HEK293 (cell line): ENCODE measurements at regions not wholly inside any gene's neighbourhood (a gene's known extent, or its start where the extent isn't known, plus 50 kb on each side); places are given as distances from the start of the nearest gene placed in this dataset.

Experiments
- CTCF ChIA-PET: fragments of 350-600 bp; formaldehyde crosslinking; extraction: SDS; loops from one replicate; lab custom pipeline; 2021; ENCODE audit warnings: antibody characterized with exemption; lab: Yijun Ruan, JAX
- POLR2A ChIA-PET: fragments of 300-600 bp; formaldehyde crosslinking; extraction: SDS; loops from one replicate; lab custom pipeline; 2020; ENCODE audit warnings: antibody characterized with exemption, inconsistent platforms; lab: Yijun Ruan, JAX
- H3K27ac ChIP-seq: fragments of 200-500 bp; sonication (Bioruptor generic); 2 replicates; pipeline ENCODE4 v1.5.1; 2014; ENCODE audit warnings: low read depth, low read length, control low read depth, inconsistent platforms; ENCODE audit errors: extremely low read depth
- H3K36me3 ChIP-seq, 2 experiments: fragments of 200-500 bp in 1 of 2; sonication (Bioruptor generic) in 1 of 2; 1 replicate in 1 of 2; 2 replicates in 1 of 2; pipeline ENCODE4 v1.5.1; 2014 to 2017; ENCODE audit warnings: inconsistent platforms in 2 of 2, low read length in 2 of 2; ENCODE audit not compliant: control insufficient read depth in 2 of 2, insufficient read depth in 1 of 2
- H3K4me1 ChIP-seq: fragments of 200-500 bp; sonication (Bioruptor generic); 2 replicates; pipeline ENCODE4 v1.5.1; 2014; ENCODE audit warnings: mild to moderate bottlenecking, low read length, inconsistent platforms; ENCODE audit not compliant: control insufficient read depth, insufficient read depth
- H3K4me3 ChIP-seq: 2 replicates; pipeline ENCODE4 v1.5.1; 2011; ENCODE audit warnings: low read depth, mild to moderate bottlenecking, control low read depth, low read length, moderate library complexity
- H3K9me3 ChIP-seq: fragments of 200-500 bp; sonication (Bioruptor generic); 2 replicates; pipeline ENCODE4 v1.5.1; 2014; ENCODE audit warnings: low read depth, low read length, inconsistent platforms; ENCODE audit not compliant: control insufficient read depth, insufficient read depth
- GLIS1 ChIP-seq: fragments of 450-650 bp; formaldehyde crosslinking; IDR thresholded peaks from 2 replicates; pipeline ENCODE4 v1.5.1; 2016; ENCODE audit warnings: missing biosample characterization, missing genetic modification characterization
- GLIS2 ChIP-seq: fragments of 450-650 bp; formaldehyde crosslinking; IDR thresholded peaks from 2 replicates; pipeline ENCODE4 v1.5.1; 2016; ENCODE audit warnings: missing biosample characterization, missing genetic modification characterization
- HIC1 ChIP-seq: fragments of 450-650 bp; formaldehyde crosslinking; IDR thresholded peaks from 2 replicates; pipeline ENCODE4 v1.5.1; 2016; ENCODE audit warnings: missing biosample characterization, missing genetic modification characterization
- HOXD13 ChIP-seq: sonication (generic); formaldehyde crosslinking; IDR thresholded peaks from 2 replicates; pipeline ENCODE4 v1.8.0; 2022; ENCODE audit warnings: missing genetic modification reagents, borderline replicate concordance
- OSR2 ChIP-seq: fragments of 450-650 bp; formaldehyde crosslinking; IDR thresholded peaks from 2 replicates; pipeline ENCODE4 v1.5.1; 2016; ENCODE audit warnings: missing biosample characterization, missing genetic modification characterization
- OVOL3 ChIP-seq: fragments of 450-650 bp; formaldehyde crosslinking; IDR thresholded peaks from 2 replicates; pipeline ENCODE4 v1.5.1; 2016; ENCODE audit warnings: missing biosample characterization, missing genetic modification characterization
- SALL2 ChIP-seq: fragments of 450-650 bp; formaldehyde crosslinking; IDR thresholded peaks from 2 replicates; pipeline ENCODE4 v1.5.0; 2017; ENCODE audit warnings: missing biosample characterization, mild to moderate bottlenecking, missing genetic modification characterization, borderline replicate concordance
- ZBTB1 ChIP-seq: fragments of 450-650 bp; formaldehyde crosslinking; IDR thresholded peaks from 2 replicates; pipeline ENCODE4 v1.5.1; 2016; ENCODE audit warnings: missing biosample characterization, missing genetic modification characterization
- ZBTB8A ChIP-seq: fragments of 450-650 bp; formaldehyde crosslinking; IDR thresholded peaks from 2 replicates; pipeline ENCODE4 v1.5.1; 2016; ENCODE audit warnings: missing biosample characterization, missing genetic modification characterization
- ZFP69B ChIP-seq: fragments of 450-650 bp; formaldehyde crosslinking; IDR thresholded peaks from 2 replicates; pipeline ENCODE4 v1.5.1; 2016; ENCODE audit warnings: missing biosample characterization, missing genetic modification characterization
- ZNF248 ChIP-seq: fragments of 450-650 bp; formaldehyde crosslinking; IDR thresholded peaks from 2 replicates; pipeline ENCODE4 v1.5.1; 2017; ENCODE audit warnings: missing biosample characterization, missing genetic modification characterization
- ZNF37A ChIP-seq: fragments of 450-650 bp; IDR thresholded peaks from 2 replicates; pipeline ENCODE4 v1.5.1; 2018; ENCODE audit warnings: missing biosample characterization, missing genetic modification characterization
- ZNF560 ChIP-seq: fragments of 450-650 bp; formaldehyde crosslinking; IDR thresholded peaks from 2 replicates; pipeline ENCODE4 v1.5.1; 2017; ENCODE audit warnings: missing biosample characterization, missing genetic modification characterization, borderline replicate concordance
- ZNF639 ChIP-seq: fragments of 450-650 bp; formaldehyde crosslinking; IDR thresholded peaks from 2 replicates; pipeline ENCODE4 v1.5.1; 2016; ENCODE audit warnings: missing biosample characterization, missing genetic modification characterization
- ZNF76 ChIP-seq: fragments of 450-650 bp; formaldehyde crosslinking; IDR thresholded peaks from 2 replicates; pipeline ENCODE4; 2016; ENCODE audit warnings: low read depth, missing biosample characterization, missing genetic modification characterization, borderline replicate concordance
- ZNF776 ChIP-seq: fragments of 450-650 bp; formaldehyde crosslinking; IDR thresholded peaks from 2 replicates; pipeline ENCODE4 v1.5.0; 2017; ENCODE audit warnings: missing biosample characterization, missing genetic modification characterization, borderline replicate concordance
- ZNF777 ChIP-seq: fragments of 450-650 bp; formaldehyde crosslinking; IDR thresholded peaks from 2 replicates; pipeline ENCODE4 v1.5.1; 2017; ENCODE audit warnings: missing biosample characterization, missing genetic modification characterization, borderline replicate concordance
- ZNF785 ChIP-seq: fragments of 450-650 bp; formaldehyde crosslinking; IDR thresholded peaks from 2 replicates; pipeline ENCODE4 v1.5.1; 2016; ENCODE audit warnings: missing biosample characterization, missing genetic modification characterization
- ZNF791 ChIP-seq: fragments of 450-650 bp; formaldehyde crosslinking; IDR thresholded peaks from 2 replicates; pipeline ENCODE4 v1.5.1; 2016; ENCODE audit warnings: missing biosample characterization, missing genetic modification characterization
- ZSCAN16 ChIP-seq: fragments of 450-650 bp; formaldehyde crosslinking; IDR thresholded peaks from 2 replicates; pipeline ENCODE4 v1.5.1; 2016; ENCODE audit warnings: missing biosample characterization, missing genetic modification characterization
- ZSCAN18 ChIP-seq: fragments of 450-650 bp; formaldehyde crosslinking; IDR thresholded peaks from 2 replicates; pipeline ENCODE4 v1.5.1; 2016; ENCODE audit warnings: missing biosample characterization, missing genetic modification characterization
- TF ChIP-seq, protein P1 (sequence below): fragments of 450-650 bp; formaldehyde crosslinking; optimal IDR thresholded peaks from 2 replicates; pipeline ENCODE3; 2016; ENCODE audit warnings: missing biosample characterization, mild to moderate bottlenecking, missing genetic modification characterization
- TF ChIP-seq, protein P2 (sequence below): fragments of 450-650 bp; formaldehyde crosslinking; IDR thresholded peaks from 2 replicates; pipeline ENCODE4 v1.5.1; 2016; ENCODE audit warnings: missing biosample characterization, missing genetic modification characterization

DNA sequence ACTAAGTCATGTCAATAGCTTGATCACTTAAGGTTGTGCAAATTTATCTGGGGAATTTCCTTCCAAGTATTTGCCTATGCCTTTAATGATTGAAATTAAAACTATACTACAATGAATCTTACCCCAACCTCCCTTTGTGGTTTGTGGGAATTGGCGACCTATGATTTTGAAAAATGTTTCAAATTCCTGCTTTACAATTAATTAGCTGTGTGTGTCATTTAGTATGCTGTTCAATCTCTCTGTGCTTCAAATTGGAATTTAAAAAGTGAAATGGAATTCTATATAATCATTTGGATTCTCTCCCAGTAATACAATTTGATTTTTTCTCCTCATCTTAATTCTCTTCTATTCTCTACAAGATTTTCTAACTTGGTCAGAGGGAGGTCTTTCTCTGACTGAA lies 2319.5 kb downstream of the ARAP2 start (continued):
- no peak for TF ChIP-seq OSR2 (tag by site-specific recombination)
- no peak for TF ChIP-seq ZNF785 (tag by site-specific recombination)
- TF ChIP-seq ZFP69B (tag by site-specific recombination), result no peak
- TF ChIP-seq ZNF76 (tag by site-specific recombination), result no peak
- no peak for TF ChIP-seq GLIS1 (tag by site-specific recombination)
- TF ChIP-seq, protein P1, sequence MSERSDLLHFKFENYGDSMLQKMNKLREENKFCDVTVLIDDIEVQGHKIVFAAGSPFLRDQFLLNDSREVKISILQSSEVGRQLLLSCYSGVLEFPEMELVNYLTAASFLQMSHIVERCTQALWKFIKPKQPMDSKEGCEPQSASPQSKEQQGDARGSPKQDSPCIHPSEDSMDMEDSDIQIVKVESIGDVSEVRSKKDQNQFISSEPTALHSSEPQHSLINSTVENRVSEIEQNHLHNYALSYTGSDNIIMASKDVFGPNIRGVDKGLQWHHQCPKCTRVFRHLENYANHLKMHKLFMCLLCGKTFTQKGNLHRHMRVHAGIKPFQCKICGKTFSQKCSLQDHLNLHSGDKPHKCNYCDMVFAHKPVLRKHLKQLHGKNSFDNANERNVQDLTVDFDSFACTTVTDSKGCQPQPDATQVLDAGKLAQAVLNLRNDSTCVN (tag by site-specific recombination), result no peak

DNA sequence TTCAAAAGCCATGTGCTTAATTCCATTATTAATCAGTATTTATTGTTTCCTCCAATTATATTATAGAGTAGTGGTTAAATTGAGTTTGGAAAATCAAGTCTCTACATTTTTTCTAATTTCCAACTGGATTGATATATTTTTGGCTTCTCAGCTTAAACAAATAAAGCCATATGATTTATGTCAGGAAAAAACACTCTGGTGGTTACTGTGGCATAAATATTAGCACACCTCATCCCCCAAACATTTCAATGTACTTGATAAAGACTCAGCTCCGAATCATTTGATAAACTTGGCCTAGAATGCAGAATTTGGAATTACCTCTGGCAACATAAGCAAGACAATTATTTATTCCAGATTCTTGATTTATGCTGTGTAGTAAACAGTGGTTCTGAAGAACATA lies 2313.8 kb downstream of the ARAP2 start:
- no peak overlapping the region for H3K27ac ChIP-seq
- no peak for TF ChIP-seq ZSCAN18 (tag by site-specific recombination)
- no peak for TF ChIP-seq SALL2
- TF ChIP-seq ZNF37A, result no peak
- no peak for TF ChIP-seq ZNF777
- TF ChIP-seq, all 188 proteins: peak for 0
- no peaks in the 10 kb centered on the region for H3K36me3 ChIP-seq
- H3K9me3 ChIP-seq, result no peaks in the 10 kb centered on the region
- ChIA-PET CTCF (interaction anchor here (0.6 kb wide), 1 partner anchor 22 kb away, joined by 3 read pairs; no protein-coding TSS in a partner anchor), POLR2A (no interaction called here)
- H3K4me3 ChIP-seq, result no peak overlapping the region
- no peaks in the 10 kb centered on the region for H3K4me1 ChIP-seq

DNA sequence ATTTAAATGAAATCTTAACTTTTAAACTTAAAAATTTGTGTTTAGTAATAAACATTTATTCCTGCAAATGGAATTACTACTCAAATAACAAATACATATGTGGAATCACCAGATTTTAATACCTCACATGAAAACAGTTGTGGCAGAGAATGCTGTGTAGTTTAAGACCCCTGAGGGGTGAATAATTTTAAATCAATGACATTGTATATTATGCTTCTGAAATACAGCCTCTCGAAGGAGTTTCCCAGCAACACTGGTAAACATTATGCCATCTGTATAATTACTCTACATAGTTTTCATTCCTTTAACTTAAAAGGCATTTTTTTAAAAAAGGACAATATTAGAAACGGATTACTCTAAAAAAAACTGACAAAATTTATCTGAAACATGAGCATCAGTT lies 2313.3 kb downstream of the ARAP2 start:
- ChIA-PET POLR2A (no interaction called here), CTCF (no interaction called here)
- no peak for TF ChIP-seq ZSCAN16
- no peak for TF ChIP-seq HOXD13 (CRISPR knock-in tag)
- no peak for TF ChIP-seq ZNF639 (tag by site-specific recombination)
- no peak for TF ChIP-seq ZNF248 (tag by site-specific recombination)
- no peak for TF ChIP-seq ZBTB8A
- TF ChIP-seq ZNF776 (tag by site-specific recombination), result no peak
- TF ChIP-seq GLIS2 (tag by site-specific recombination), result no peak
- no peak for TF ChIP-seq OVOL3
- TF ChIP-seq ZBTB1 (tag by site-specific recombination), result no peak
- no peak for TF ChIP-seq ZNF791 (tag by site-specific recombination)
- TF ChIP-seq OSR2 (tag by site-specific recombination), result no peak
- TF ChIP-seq, protein P2, sequence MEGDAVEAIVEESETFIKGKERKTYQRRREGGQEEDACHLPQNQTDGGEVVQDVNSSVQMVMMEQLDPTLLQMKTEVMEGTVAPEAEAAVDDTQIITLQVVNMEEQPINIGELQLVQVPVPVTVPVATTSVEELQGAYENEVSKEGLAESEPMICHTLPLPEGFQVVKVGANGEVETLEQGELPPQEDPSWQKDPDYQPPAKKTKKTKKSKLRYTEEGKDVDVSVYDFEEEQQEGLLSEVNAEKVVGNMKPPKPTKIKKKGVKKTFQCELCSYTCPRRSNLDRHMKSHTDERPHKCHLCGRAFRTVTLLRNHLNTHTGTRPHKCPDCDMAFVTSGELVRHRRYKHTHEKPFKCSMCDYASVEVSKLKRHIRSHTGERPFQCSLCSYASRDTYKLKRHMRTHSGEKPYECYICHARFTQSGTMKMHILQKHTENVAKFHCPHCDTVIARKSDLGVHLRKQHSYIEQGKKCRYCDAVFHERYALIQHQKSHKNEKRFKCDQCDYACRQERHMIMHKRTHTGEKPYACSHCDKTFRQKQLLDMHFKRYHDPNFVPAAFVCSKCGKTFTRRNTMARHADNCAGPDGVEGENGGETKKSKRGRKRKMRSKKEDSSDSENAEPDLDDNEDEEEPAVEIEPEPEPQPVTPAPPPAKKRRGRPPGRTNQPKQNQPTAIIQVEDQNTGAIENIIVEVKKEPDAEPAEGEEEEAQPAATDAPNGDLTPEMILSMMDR, result no peak
- no peak for TF ChIP-seq HIC1 (tag by site-specific recombination)
- no peak for TF ChIP-seq ZNF560 (tag by site-specific recombination)
- no peak overlapping the region for H3K27ac ChIP-seq
- H3K4me3 ChIP-seq, result no peak overlapping the region
- H3K36me3 ChIP-seq, result no peaks in the 10 kb centered on the region
- no peaks in the 10 kb centered on the region for H3K9me3 ChIP-seq
- no peaks in the 10 kb centered on the region for H3K4me1 ChIP-seq
